ENCODE measurements at regions not wholly inside any gene's neighbourhood (a gene's known extent, or its start where the extent isn't known, plus 50 kb on each side); places are given as distances from the start of the nearest gene placed in this dataset.

- TF ChIP-seq CTCF (IDR thresholded peaks at IDR 0.05) (no peak), POLR2A (IDR thresholded peaks at IDR 0.05) (no peak)
These were observed 84.7 kb upstream of the FBXL4 start for GRCh38 chr6:99032396-99032795.
